Ovary (tissue), 7 donors: ENCODE measurements at regions not wholly inside any gene's neighbourhood (a gene's known extent, or its start where the extent isn't known, plus 50 kb on each side); places are given as distances from the start of the nearest gene placed in this dataset.
"Not testable (repeated sequence)": the region's sequence is repeated elsewhere in the genome, so short reads cannot be mapped to it uniquely, and the experiment has no call there.

Experiments
- DNase-seq, 5 donors: peaks; one replicate each; pipeline ENCODE4 v3.0.0-alpha.2; 2019 to 2020
- H3K27ac ChIP-seq, 2 donors: fragments of 200-600 bp; one replicate each; pipeline versions ENCODE4 v1.5.1 to v1.8.0; 2019 to 2022
- H3K27me3 ChIP-seq: fragments of 200-600 bp; one replicate; pipeline ENCODE4 v1.8.0; 2022
- H3K36me3 ChIP-seq: fragments of 200-600 bp; sonication (generic); one replicate; pipeline ENCODE4 v1.5.1; 2019
- H3K4me1 ChIP-seq: one replicate; pipeline ENCODE4 v1.8.1; 2013; ENCODE audit warnings: mild to moderate bottlenecking, moderate library complexity; ENCODE audit not compliant: insufficient read depth
- H3K4me3 ChIP-seq: fragments of 200-600 bp; sonication (generic); one replicate; pipeline ENCODE4 v1.5.1; 2017
- H3K9me3 ChIP-seq, 2 donors: fragments of 200-600 bp in 1 of 2; sonication (generic) in 1 of 2; one replicate each; pipeline versions ENCODE4 v1.5.1 to v1.8.1; 2013 to 2019; ENCODE audit warnings: mild to moderate bottlenecking in 1 of 2, moderate library complexity in 1 of 2
- CTCF ChIP-seq, 3 donors: fragments of 450-650 bp in 2 of 3; fragments of 200-600 bp in 1 of 3; IDR thresholded peaks; one replicate each; pipeline versions ENCODE4 v1.5.1 to v1.8.0; 2016 to 2022; ENCODE audit warnings: antibody characterized with exemption in 3 of 3, mild to moderate bottlenecking in 1 of 3
- EP300 ChIP-seq: sonication (generic); formaldehyde crosslinking; IDR thresholded peaks from one replicate; pipeline ENCODE4 v1.6.1; 2017; ENCODE audit warnings: antibody characterized with exemption
- POLR2A ChIP-seq: fragments of 450-650 bp; IDR thresholded peaks from one replicate; pipeline ENCODE4 v1.6.1; 2017; ENCODE audit warnings: antibody characterized with exemption, mild to moderate bottlenecking, moderate library complexity
- WGBS, 3 donors: extraction: QIAGEN DNeasy Blood & Tissue Kit in 1 of 3; methylation state at CpG; one replicate each; pipeline versions ENCODE4 v1.1.5 to v1.1.7; 2013 to 2017; 5-methylcytosine and 5-hydroxymethylcytosine counted together
- intact Hi-C, 4 donors: fragments of 100-400 bp; cut with DNase I; formaldehyde crosslinking; loops; one replicate each; pipeline versions ENCODE4 v1.11.0 to v1.15.1; 2022 to 2023
- donor health status: DM: no; HTN: no; CAD: no; lungs with moderate emphysema.
- donor health status: DM: no; HTN: no; CAD: no.
- donor health status: Bipolar disorder and iron deficiency.
- donor health status: DM: no; HTN: no; CAD: no.
- donor health status: DM: yes; HTN: yes; CAD: no.

- no peak overlapping the region for H3K27ac ChIP-seq
- WGBS, 3 donors: 90 to 95% (median 92%) methylated on average over 1 of the region's 1 CpG
- H3K9me3 ChIP-seq: no peaks in the 10 kb centered on the region
- no peaks in the 10 kb centered on the region for H3K36me3 ChIP-seq
- H3K4me3 ChIP-seq: no peak overlapping the region
- intact Hi-C loops: no loop called here
- H3K4me1 ChIP-seq: no peaks in the 10 kb centered on the region
- DNase-seq: no peak
- TF ChIP-seq CTCF (IDR thresholded peaks at IDR 0.05): no peak
- TF ChIP-seq POLR2A: no peak
- no peak for TF ChIP-seq EP300
- H3K27me3 ChIP-seq: no peaks in the 10 kb centered on the region
Measured at GRCh38 chr17:37859451-37859850, 64.8 kb upstream of the TBC1D3K start.

DNA sequence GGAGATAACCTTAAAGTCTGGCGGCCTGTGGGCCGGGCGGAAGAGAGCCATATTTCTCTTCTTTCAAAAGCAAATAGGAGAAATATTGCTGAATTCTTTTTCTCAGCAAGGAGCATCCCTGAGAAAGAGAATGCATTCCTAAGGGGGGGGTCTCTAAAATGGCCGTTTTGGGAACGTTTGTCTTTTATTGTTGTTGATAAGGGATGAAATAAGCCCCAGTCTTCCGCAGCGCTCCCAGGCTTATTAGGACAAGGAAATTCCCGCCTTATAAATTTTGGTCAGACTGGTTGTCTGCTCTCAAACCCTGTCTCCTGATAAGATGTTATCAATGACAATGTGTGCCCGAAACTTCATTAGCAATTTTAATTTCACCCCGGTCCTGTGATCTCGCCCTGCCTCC lies 65.8 kb upstream of the TBC1D3K start:
- DNase-seq, H3K27ac ChIP-seq, H3K27me3 ChIP-seq, H3K4me3 ChIP-seq, H3K9me3 ChIP-seq, H3K36me3 ChIP-seq, H3K4me1 ChIP-seq, intact Hi-C loops: not testable (repeated sequence)
- WGBS, 3 donors: 69 to 77% (median 72%) methylated on average over 11 of the region's 11 CpGs

GRCh38 chr17:37856245-37856644 lies 68.0 kb upstream of the TBC1D3K start:
- WGBS, 3 donors: 60 to 85% (median 78%) methylated on average over 1 of the region's 1 CpG
- intact Hi-C loops: no loop called here

DNA sequence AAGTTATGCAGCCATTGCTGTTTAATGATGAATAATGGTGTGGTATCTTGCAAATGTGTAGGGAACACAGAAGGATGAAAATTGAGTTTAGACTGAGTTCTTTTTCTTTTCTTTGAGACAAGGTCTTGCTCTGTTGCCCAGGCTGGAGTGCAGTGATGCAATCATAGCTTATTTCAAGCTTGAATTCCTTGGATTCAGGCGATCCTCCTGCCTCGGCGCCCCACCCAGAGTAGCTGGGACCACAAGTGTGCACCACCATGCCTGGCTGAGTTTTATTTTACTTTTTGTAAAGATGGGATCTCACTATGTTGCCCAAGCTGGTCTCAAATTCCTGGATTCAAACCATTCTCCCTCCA lies 74.6 kb upstream of the TBC1D3K start:
- DNase-seq: no peak
- TF ChIP-seq CTCF (IDR thresholded peaks at IDR 0.05) (no peak), EP300 (no peak), POLR2A (no peak)
- Histone ChIP-seq H3K4me1 (no peaks in the 10 kb centered on the region), H3K27me3 (no peaks in the 10 kb centered on the region), H3K9me3 (no peaks in the 10 kb centered on the region), H3K27ac (no peak overlapping the region), H3K4me3 (no peak overlapping the region), H3K36me3 (no peaks in the 10 kb centered on the region)
- intact Hi-C loops: no loop called here
- WGBS, 3 donors: 88 to 93% (median 91%) methylated on average over 3 of the region's 3 CpGs

More at GRCh38 chr17:37856245-37856644, 68.0 kb upstream of the TBC1D3K start:
- no peak overlapping the region for H3K4me3 ChIP-seq
- no peaks in the 10 kb centered on the region for H3K36me3 ChIP-seq
- H3K27me3 ChIP-seq: no peaks in the 10 kb centered on the region
- H3K4me1 ChIP-seq: no peaks in the 10 kb centered on the region
- TF ChIP-seq EP300: no peak
- TF ChIP-seq POLR2A: no peak
- TF ChIP-seq CTCF (IDR thresholded peaks at IDR 0.05): no peak
- no peaks in the 10 kb centered on the region for H3K9me3 ChIP-seq
- H3K27ac ChIP-seq: no peak overlapping the region
- DNase-seq: no peak

DNA sequence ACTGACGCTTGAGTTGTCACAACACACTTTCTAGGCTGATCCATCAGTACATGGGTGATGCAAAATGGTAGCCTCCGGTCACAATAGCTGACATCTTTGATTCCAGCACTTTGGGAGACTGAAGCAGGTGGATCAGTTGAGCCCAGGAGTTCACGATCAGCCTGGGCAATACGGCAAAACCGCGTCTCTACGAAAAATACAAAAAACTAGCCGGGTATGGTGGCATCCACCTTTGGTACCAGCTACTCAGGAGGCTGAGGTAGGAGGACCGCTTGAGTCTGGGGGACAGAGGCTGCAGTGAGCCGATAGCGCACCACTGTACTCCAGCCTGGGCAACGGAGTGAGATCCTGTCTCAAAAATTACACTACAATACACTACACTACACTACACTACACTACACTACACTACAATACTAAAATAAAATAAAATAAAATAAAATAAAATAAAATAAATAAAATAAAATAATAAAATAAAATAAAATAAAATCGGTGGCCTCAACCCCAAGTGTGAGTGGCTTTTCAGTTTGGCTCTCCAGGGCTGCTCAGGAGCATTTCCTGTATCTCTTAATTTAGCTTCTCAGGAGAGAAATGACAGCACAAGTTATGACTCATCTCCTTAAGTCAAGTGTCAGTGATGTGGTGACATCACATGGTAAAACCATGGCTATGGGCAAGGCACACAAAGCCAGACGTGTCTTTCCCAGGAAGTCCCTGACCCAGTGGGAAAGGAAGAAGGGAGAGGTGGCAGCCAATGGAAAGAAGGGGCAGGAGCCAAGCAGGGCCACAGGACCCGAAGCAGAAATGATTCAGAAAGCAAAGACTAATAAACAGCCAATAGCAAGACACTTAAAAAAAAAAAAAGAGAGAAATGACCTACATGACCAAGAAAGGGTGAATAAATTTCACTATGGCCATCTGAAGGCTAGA lies 75.3 kb upstream of the TBC1D3K start:
- Histone ChIP-seq H3K27me3 (no peaks in the 10 kb centered on the region), H3K9me3 (no peaks in the 10 kb centered on the region), H3K4me1 (no peaks in the 10 kb centered on the region), H3K4me3 (no peak overlapping the region), H3K36me3 (no peaks in the 10 kb centered on the region), H3K27ac (no peak overlapping the region)
- intact Hi-C loops: no loop called here
- no peak for DNase-seq
- TF ChIP-seq POLR2A (no peak), EP300 (no peak), CTCF (IDR thresholded peaks at IDR 0.05) (no peak)
- WGBS, 3 donors: 83 to 85% (median 85%) methylated on average over 15 of the region's 15 CpGs
